SIG-M5 treated with dmso at 0.1 percent for 504 hours (cell line): ENCODE measurements at regions not wholly inside any gene's neighbourhood (a gene's known extent, or its start where the extent isn't known, plus 50 kb on each side); places are given as distances from the start of the nearest gene placed in this dataset.

Experiments used
- DNase-seq: peaks from one replicate; lab custom pipeline; 2025; ENCODE audit not compliant: unreplicated experiment; lab: John Stamatoyannopoulos, UW

GRCh38 chr12:124633365-124634362, 66.3 kb upstream of the NCOR2 start:
- peak; percentile 98 for DNase-seq

- no peak for DNase-seq
These were observed 65.1 kb upstream of the NCOR2 start for GRCh38 chr12:124632519-124632984.

GRCh38 chr12:124631681-124632256, 64.4 kb upstream of the NCOR2 start:
- no peak for DNase-seq

- no peak for DNase-seq
These were observed 63.4 kb upstream of the NCOR2 start for GRCh38 chr12:124630791-124631313.

GRCh38 chr12:124629789-124630480, 62.5 kb upstream of the NCOR2 start:
- no peak for DNase-seq

- DNase-seq: no peak
These were observed 61.7 kb upstream of the NCOR2 start for GRCh38 chr12:124629117-124629516.

GRCh38 chr12:124627956-124628355, 60.5 kb upstream of the NCOR2 start:
- no peak for DNase-seq

- DNase-seq: no peak
These were observed 59.6 kb upstream of the NCOR2 start for GRCh38 chr12:124626971-124627411.

- peak; percentile 45 for DNase-seq
These were observed 58.7 kb upstream of the NCOR2 start for GRCh38 chr12:124625867-124626675.

GRCh38 chr12:124624823-124625222, 57.4 kb upstream of the NCOR2 start:
- DNase-seq: no peak

GRCh38 chr12:124623344-124624035, 56.1 kb upstream of the NCOR2 start:
- no peak for DNase-seq

GRCh38 chr12:124622764-124623163, 55.4 kb upstream of the NCOR2 start:
- no peak for DNase-seq

GRCh38 chr12:124622331-124622730, 54.9 kb upstream of the NCOR2 start:
- no peak for DNase-seq

GRCh38 chr12:124621296-124621660, 53.9 kb upstream of the NCOR2 start:
- no peak for DNase-seq

- no peak for DNase-seq
These were observed 53.3 kb upstream of the NCOR2 start for GRCh38 chr12:124620606-124621295.

GRCh38 chr12:124618291-124618902, 51.0 kb upstream of the NCOR2 start:
- no peak for DNase-seq

- no peak for DNase-seq
These were observed 50.2 kb upstream of the NCOR2 start for GRCh38 chr12:124617615-124618014.
